GM19099 (cell line): ENCODE measurements at regions not wholly inside any gene's neighbourhood (a gene's known extent, or its start where the extent isn't known, plus 50 kb on each side); places are given as distances from the start of the nearest gene placed in this dataset.

Experiments
- POLR2A ChIP-seq: IDR thresholded peaks from 3 replicates; pipeline ENCODE4 v1.6.1; 2011; ENCODE audit warnings: low read depth; ENCODE audit not compliant: insufficient read length; ENCODE audit errors: extremely low read depth

GRCh38 chr15:70181626-70182255 is 84.0 kb upstream of the TLE3 start:
- no peak for TF ChIP-seq POLR2A

DNA sequence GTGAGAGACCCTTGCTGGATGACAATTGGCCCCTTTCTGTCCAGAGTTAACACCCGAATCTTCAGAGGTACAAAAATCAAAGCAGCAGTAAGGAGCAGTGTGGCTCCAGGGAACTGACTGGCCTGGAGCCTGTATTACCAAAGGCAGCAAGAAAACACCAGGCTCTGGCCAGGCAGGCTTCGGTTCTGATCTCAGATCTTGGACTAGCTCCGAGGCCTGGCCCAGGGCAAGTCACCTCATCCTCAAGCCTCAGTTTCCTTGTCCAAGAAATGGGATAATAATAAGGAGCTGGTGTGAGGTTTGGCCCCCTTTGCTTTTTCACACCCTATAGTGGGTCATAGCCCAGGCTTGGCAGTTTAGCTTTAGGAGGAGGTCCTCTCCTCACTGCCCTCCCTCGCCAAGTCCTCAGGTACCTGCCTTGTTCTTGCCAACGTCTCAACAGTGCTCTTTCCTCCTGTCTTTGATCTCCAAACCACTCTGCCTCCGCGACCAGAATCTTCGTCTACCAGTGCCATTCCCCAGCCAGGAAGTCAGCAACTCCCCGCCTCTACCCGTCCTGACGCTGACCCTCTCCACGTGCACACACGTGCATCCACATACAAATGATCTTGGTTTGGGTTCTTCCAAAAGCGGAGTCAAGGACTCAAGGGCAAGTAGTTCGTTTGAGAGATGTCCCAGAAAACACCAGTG is 82.6 kb upstream of the TLE3 start:
- no peak for TF ChIP-seq POLR2A

GRCh38 chr15:70179309-70179892 is 81.7 kb upstream of the TLE3 start:
- no peak for TF ChIP-seq POLR2A

- no peak for TF ChIP-seq POLR2A
These were observed 80.8 kb upstream of the TLE3 start for GRCh38 chr15:70178335-70179084.

DNA sequence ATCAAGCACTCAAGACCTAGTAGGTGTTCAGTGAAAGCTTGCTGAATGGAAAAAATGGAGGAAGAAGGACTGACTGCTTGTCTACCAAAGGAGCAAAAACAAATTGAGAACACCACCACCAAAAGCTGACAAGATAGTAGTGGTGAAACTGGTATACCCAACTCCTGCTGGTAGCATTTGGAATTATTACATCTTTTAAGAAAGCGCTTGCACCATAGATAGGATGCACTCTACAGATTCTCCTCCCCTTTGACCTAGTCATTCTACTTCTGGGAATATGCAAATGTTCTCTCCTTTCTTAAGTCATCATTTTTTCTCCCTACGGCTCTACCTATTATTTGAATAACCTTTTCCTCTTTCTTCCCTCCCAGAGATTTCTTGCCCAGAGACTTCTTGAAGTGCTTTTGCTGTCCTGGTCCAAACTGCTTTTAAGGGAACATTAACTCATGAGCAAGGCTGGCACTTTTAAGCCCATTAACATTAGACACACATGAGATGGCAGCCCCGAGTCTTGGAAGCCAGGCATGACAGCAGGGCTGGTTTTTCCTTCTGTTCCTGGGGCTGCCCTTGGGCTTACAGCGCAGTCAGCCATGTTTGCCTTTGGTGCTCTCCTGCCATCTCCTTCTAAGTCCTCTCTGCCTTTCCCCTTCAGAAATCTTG is 75.0 kb upstream of the TLE3 start:
- TF ChIP-seq POLR2A, result no peak

DNA sequence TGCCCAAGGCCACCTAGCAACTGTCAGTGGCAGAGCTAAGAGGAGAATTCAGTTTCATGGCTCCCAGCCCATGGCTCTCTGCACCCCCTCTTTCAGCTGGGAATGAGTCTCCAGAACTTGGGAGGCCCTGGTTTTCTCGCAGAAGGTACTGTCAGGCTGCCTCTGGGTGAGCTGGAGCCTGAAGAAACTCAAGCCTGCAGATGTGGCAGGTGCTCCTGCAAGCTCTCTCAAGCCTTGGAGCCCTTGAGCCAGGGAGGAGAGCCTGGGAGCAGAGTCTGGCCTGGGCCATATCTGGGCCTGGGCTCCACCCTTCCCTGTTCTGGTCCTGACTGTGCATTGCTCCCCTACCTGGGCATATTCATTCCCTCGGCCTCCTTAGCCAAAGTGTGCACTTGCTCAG is 74.4 kb upstream of the TLE3 start:
- no peak for TF ChIP-seq POLR2A

- TF ChIP-seq POLR2A, result no peak
These were observed 73.7 kb upstream of the TLE3 start for GRCh38 chr15:70171256-70171886.

- no peak for TF ChIP-seq POLR2A
These were observed 72.5 kb upstream of the TLE3 start for GRCh38 chr15:70170096-70170699.

DNA sequence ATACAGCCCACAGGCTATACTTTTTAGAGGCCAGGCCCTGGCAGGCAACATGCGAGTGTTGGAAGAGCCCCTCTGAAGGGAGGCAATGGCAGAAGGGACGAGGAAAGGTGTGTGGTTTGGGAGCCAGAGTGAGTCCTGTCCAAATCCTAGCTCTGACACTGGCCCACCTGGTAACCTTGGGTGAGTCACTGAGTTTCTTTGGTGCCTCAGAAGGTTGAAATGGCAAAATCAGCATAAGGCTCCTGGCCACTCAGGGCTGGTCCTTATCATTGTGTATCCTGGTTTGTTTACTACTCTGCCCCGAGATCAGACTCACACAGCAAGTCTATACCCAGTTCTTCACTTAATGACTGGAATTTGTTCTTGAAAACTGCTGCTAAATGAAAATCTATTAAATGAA is 71.4 kb upstream of the TLE3 start:
- TF ChIP-seq POLR2A, result no peak

DNA sequence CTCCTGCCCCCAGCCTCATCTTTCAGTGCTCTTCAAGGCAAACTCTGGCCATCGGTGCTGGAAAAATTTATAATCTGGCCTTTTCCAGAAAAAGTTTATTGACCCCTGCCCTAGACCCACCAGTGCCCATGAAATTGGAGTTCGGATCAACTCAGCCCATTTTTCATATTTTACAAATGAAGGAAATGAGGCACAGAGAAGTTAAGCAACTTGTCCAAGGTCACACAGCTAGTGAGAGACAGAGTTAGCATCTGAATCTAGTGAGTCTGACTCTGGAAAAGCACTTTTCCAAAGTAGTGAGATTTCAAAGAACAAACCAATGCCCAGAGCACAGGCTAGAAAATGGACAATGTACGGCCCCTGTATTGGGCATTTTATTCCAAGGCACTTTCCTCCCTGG is 69.4 kb upstream of the TLE3 start:
- no peak for TF ChIP-seq POLR2A

DNA sequence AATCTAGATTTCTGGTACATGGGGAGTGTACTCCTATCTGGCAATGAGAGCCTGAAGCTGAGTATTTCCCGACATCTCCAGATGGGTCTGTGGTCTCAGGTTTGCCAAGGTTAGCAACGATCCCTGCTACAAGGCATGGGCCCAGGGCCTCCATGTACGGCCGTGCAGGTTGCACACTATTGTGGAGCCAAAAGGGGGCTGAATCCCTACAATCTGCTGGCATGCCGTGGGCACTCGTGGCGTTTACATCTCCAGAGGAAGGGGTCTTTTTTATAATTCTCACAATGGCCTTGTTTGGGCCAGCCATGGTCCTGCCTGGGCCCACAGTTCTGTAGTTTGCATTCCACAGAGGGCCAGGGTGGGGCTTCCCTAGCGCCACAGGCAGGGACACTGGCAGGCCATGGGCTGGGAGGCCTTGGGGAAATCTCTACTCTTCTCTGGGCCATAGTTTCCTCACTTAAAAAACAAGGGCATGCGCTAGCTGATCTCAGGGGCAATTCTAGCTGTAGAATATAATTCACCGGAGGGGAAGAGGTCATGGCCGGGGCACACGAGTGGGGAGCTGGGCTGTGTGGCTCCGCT is 68.9 kb upstream of the TLE3 start:
- TF ChIP-seq POLR2A, result no peak

GRCh38 chr15:70165716-70166284 is 68.1 kb upstream of the TLE3 start:
- TF ChIP-seq POLR2A, result no peak

DNA sequence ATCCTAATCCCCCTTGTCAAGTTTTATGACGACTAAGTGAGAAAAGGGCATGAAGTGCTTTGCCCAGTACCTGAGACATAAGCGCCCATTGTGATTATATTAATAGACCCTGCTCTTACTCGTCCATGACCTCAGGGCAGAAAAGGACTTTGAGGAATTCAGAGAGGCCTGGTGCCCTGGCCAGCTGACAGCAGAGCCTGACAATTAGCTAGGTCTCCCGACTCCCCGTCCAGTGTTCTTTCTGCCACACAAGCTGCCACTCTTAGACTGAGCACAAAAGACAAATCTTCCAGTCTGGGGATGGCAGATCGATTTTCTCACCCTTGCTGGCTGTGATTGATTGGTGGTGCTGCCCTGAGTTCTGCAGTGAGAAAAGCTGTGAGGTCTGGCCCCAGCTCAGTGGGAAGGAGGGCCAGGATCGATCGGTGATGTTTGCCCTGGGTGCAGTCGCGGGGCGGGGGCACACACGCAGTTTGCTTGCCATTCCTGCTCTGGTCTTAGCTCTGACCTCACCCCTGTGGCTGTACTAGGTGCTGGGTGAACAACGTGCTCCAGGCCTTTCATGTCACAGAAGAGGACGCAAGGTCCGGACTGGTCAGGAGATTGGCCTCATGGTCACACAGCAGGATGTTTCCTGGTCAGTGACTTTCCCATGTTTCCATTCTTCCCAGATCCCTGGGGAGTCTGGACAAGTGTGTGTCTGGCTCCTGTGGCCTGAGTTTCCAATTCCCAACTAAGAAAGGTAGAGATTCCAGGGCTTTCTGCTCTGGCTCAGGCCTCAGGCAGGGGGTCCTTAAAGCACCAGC is 67.4 kb upstream of the TLE3 start:
- no peak for TF ChIP-seq POLR2A
